Stimulated activated CD8-positive, alpha-beta memory T cell treated with anti-CD3 and anti-CD28 coated beads, Interleukin-15, amount 100 ng/mL, for 48 hours (primary cell): ENCODE measurements at regions not wholly inside any gene's neighbourhood (a gene's known extent, or its start where the extent isn't known, plus 50 kb on each side); places are given as distances from the start of the nearest gene placed in this dataset.
"Not testable (repeated sequence)": the region's sequence is repeated elsewhere in the genome, so short reads cannot be mapped to it uniquely, and the experiment has no call there.

Experiments
- DNase-seq, 2 donors: peaks; one replicate each; pipeline ENCODE4 v3.0.0-alpha.2; 2020; ENCODE audit warnings: low read depth in 2 of 2

DNA sequence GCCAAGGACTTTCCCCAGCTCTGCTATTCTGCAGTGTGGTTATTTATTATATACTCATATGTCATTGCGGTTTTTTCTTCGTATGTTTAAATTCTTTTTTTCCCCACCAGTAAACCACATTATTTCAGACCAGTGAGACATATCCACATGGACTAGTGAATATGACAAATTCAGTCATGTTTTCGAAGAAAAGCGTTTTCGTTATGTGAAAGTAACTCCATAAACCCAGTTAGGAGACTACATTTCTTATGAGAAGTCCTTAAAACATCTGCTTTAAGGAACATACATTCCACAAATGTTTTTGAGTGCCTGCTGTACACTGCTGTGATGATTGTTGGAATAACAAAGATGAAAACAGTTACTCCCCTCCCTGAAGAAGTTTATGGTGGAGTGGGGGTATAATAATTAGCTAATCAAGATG, 591.8 kb upstream of the CLINT1 start:
- no peak for DNase-seq

DNA sequence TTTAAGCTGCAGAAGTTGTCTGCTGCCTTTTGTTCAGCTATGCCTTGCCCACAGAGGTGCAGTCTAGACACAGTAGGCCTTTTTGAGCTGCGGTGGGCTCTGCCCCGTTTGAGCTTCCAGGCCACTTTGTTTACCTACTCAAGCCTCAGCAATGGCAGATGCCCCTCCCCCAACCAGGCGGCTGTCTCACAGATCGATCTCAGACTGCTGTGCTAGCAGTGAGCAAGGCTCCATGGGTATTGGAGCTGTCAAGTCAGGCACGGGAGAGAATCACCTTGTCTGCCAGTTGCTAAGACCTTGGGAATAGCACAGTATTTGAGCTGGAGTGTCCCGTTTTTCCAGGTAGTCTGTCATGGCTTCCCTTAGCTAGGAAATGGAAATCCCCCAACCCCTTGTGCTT, 587.8 kb upstream of the CLINT1 start:
- DNase-seq = not testable (repeated sequence)

DNA sequence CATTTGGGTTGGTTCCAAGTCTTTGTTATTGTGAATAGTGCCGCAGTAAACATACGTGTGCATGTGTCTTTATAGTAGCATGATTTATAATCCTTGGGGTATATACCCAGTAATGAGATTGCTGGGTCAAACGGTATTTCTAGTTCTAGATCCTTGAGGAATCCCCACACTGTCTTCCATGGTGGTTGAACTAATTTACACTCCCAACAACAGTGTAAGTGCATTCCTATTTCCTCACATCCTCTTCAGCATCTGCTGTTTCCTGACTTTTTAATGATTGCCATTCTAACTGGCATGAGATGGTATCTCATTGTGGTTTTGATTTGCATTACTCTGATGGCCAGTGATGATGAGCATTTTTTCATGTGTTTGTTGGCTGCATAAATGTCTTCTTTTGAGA, 580.3 kb upstream of the CLINT1 start:
- not testable (repeated sequence) for DNase-seq

DNA sequence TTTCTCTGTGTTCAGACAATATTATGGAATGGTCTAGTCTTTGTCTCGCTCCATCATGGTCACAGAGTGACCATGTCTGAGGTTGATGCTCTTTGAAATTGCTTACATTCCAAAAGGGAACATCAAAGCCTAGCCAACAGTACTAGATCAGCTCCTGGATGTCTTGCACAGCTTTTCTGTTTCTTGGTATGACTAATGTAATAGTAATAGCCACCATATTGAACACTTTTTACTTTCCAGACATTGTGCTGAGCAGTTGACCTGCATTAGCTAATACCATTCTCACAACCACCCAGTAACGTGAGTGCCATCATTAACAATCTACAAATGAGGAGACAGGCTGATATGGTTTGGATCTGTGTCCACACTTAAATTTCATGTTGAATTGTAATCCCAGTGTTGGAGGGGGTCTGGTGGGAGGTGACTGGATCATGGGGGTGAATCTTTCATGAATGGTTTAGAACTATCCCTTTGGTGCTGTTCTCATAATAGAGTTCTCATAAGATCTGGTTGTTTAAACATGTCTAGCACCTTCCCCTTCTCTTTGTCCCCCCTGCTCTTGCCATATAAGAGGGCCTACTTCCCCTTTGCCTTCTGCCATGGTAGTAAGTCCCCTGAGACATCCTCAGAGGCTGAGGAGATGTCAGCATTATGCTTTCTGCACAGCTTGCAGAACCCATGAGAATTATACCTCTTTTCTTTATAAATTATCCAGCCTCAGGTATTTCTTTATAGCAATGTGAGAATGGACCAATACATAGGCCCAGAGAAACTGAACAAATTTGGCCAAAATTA, 577.5 kb upstream of the CLINT1 start:
- no peak for DNase-seq

DNA sequence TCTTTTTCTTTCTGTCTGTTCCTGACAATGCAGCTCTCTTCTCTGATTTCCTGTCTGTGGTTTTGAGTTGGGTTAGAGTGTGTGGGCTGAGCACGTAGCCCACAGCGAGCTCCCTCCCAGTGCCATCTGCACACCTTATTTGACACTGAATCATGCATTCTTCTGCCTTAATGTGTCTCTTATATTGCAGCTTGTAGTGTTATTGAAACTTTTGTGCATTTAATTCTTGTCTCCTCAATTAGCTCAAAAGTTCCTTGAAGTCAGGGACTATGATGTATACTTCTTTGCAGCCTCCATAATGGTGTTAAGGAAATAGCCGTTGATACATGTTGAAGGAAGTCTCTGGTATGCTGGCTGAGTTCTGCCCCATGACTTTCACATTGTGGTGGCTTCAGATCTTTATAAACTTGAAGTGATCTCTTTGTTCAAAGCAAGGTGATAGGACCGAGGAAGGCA, 576.2 kb upstream of the CLINT1 start:
- peak; percentile 11 to 25 for DNase-seq

DNA sequence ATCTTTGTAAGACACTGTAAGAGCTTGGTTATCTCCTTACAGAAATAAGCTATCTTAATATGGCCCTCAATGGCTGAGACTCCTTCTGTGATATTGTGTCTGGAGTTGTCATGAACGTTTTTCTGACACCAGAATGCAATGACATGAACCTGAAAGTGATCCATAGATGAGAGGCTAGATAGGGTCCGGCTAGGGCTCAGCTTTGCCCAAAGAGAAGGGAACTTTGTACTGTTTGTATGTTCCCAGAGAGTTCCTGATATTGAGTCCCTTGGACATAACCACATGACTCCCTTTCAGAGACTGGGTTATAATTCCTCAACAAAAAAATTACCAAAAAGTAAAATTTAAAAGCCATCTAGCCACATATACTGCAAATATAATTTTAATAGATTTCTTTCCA, 575.8 kb upstream of the CLINT1 start:
- no peak for DNase-seq

DNA sequence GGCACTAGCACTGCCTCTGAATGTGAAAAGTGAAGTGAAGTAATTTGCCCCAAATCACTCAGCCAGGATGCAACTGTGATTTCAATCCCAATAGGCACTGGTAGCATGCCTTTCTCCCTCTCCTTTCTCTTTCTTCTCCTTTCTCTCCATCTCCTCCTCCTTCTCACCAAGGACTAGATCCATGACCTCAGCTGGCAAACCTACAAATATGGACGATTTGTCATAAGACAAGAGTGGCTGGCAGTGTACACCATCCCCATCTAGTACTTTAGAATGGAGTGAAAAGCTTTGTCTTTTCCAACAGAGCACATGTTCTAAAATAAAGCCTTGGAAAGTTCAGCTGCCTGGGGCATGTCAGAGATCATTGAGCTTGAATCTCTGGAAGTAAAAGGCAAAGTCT, 574.7 kb upstream of the CLINT1 start:
- DNase-seq = no peak

DNA sequence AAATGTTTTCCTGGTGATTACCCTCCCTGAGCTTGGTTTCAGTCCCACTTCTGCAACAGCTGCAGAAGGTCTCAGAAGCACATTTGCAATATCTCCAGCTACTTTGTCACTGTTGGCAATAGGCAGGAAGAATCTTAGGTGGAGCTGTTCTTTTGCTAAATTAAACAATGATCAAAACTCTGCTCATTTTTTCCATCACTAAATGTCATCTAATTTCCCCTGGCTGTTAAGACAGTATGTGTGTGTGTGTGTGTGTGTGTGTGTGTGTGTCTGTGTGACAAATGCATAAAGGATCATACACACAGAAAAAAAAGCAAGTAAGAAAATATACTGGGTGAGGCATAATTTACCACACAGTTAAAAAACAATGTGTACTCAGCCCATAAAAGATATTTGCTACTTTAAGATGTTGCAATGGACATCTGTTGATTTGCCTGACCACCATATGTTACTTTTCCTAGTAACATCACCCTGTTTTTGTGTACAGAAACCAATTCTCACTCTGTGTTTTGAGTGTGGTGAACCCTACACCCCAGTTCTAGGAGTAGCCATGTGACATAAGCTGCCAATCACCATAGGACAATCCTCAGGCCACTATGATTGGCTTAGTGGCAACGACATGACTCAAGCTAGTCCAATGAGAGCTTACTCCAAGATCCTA, 572.6 kb upstream of the CLINT1 start:
- DNase-seq = no peak

DNA sequence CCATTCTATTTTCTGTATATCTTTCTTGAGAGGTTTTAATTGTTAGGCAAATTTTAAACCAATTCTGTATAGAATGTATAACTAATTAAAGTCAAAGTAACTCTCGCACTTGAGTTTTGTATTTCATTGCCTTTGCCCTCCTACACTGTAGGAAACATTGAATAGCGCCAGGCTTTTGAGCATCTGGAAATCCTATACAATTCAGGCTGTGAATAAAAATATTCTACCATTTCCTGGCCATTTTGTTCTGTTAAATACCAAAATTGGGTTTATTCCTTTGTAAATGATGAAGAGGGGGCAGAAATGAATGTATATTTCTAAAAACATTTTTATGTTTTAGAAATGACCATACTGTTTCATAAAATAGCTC, 571.8 kb upstream of the CLINT1 start:
- no peak for DNase-seq

DNA sequence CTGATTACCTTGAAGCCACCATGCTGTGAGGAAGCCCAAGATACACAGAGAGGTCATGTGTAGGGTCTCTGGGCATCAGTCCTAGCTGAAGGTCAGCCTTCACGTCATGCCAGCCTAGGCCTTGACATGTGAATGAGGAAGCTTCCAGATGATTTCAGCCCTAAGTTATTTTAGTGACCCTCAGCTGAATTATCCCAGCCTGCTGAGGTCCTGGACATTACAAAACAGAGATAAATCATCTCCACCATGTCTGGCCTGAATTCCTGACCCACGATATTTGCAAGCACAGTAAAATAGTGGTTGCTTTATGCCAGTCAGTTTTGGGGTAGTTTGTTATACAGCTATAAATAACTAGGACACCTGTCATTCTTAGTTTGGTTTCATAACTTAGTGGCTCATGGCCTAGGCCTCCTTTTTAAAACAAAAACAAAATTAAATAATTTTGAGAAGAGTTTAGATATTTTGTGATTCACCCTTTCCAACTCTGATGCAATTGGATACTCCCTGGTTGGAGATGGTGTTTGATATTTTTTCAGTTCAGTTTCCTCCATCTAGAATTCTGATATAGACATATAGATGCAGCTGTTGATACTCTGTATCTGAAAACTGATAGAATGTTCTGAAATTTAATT, 571.3 kb upstream of the CLINT1 start:
- DNase-seq = no peak

DNA sequence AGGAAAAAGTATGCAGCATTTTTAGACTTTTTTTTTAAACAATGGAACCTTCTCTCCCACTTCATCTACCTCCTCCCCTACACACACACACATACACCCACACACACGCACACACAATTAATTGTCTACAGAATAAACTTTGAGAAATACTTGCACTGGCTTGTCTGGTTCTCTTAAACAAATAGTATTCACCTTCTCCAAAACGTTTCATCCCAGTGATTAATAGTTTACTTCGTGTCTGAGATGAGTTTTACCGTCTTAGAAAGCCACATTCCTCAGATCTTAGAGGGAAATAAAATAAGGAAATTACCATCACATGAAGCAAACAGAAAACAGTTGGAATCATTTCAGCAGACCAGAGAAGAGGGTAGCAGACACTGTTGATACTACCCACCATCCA, 570.6 kb upstream of the CLINT1 start:
- no peak for DNase-seq

DNA sequence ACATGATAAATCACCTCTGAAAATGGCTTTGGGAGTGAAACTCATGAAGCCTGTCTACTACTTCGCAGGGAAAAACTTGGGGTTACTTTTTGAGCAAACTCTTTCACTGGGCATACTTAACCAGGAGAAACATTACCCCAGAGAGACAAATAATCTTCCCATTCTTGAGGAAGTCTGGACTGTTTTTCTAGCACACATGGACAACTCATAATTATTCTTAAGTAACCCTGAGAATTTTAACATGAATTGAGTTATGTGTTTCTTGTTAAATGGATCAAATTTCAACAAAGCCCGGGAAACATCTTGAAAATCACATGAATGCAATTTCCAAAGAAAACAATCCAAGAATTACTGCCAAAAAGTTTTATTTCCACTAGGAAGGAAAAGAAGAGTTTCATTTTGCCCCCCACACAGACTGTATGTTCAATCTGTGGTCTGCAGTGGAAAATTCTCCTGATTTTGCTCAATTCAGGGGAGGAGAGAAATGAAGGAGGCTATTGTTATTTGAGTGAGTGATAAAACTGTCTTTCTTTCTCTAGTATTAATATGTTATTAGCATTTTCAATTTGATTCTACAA, 564.8 kb upstream of the CLINT1 start:
- DNase-seq = no peak

DNA sequence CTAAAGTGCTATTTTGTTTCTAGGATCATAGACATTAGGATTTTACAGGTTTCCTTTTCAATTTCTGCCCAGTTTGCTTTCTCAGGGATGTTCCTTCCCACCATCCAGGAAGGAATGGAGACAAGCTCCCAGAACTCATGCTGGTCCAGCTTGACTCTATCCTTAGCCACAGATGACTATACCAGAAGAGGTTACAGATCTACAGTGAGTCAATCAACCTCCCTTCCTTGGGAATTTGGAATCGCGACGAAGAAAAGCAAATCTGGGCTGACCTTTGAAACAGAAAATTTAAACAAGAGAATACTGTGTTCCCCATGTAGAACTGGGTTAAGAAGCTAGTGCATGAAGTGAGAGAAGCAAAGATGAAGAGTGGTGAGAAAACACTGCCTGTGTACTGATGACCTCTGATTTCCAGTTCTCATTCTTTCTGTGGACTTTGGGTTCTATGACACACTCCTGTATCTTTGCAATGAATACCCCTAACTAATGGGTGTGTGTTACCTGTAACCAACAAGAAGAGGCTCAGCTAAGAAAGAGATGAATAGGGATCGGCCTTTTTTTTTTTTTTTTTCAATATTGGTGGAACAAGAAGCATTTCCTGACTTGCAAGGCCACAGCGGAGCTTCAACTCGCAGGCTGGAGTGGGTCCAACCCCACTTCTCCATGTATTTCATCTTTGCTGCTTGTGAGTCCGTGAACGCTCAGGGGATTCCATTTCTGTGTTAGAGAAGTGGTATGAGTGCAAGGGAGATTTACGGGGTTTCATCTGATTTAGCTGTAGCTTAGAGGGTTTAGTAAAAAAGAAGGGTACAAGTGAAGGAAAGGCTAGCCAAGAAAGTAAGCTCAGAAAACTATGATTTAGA, 563.9 kb upstream of the CLINT1 start:
- no peak for DNase-seq

DNA sequence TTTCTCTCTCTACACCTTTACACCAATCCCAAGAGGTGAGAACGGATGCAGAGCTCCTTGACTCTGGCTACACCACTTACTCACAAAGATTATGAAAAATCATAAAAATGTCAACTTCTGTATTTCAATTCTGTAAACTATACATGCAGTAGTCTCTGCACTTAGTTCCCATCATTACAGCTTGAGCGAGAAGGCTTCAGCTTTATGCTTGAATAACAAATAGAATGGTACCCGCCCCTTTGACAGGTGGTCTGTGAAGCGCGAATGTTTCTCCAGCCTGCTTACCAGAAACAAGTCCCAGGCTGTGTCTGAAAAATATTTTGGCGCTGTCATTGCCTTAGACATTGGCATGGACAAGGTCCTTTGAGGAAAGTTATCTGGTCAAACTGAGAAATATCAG, 562.4 kb upstream of the CLINT1 start:
- no peak for DNase-seq

DNA sequence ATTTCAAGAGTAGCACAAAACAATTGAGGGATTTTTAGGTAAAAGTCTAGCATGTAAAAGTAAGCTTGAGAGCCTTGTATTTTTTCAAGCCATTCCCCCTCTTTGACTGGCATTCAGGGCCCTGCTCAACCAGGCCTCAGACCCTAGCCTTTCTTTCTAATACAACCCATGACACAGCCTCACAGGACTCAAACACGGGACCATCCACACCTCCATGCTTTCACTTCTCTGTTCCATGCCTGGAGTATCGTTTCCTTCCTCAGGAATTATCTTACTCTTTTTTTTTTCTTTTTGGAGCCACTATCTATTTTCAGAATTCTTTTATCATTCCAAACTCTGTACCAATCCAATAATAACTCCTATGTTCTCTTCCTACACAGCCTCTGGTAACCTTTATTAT, 560.2 kb upstream of the CLINT1 start:
- DNase-seq = no peak

DNA sequence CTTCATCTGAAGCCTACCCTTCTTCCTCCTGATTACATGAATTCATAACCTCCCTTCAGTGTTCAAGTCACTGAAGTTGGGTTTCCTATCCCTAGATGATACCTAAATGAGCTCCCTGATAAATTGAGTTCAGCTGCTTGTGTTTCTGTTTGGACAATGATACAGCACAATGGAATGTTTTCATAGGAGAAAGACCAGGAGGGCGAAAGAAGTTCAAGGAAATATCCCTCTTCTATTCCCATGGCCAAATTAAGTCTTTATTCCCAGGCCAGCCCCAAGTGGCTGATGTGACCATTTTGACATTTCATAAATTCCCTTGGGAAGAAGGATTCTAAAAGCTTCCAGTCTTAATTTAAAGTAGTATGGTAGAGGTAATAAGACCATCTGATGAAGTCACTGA, 555.8 kb upstream of the CLINT1 start:
- no peak for DNase-seq

DNA sequence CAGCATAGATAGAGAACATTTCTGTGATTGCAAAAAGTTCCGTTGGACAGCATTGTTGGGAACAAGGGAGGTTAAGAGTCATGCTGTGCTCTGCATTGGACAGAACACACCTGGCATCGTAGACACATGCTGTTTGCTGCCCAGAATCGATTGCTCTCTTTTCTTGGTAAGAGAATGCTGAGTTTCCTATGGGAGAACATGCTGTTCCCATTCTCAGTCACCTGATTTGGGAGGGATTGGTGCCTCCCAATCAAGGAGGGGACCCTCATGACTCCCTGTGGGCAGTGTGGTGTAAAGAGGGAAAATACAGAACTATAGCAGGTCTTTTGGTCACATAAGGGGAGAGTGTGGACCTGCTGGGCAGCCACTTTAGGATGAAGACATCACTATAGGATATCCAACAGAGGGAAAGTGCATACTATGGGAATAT, 555.4 kb upstream of the CLINT1 start:
- DNase-seq = no peak

DNA sequence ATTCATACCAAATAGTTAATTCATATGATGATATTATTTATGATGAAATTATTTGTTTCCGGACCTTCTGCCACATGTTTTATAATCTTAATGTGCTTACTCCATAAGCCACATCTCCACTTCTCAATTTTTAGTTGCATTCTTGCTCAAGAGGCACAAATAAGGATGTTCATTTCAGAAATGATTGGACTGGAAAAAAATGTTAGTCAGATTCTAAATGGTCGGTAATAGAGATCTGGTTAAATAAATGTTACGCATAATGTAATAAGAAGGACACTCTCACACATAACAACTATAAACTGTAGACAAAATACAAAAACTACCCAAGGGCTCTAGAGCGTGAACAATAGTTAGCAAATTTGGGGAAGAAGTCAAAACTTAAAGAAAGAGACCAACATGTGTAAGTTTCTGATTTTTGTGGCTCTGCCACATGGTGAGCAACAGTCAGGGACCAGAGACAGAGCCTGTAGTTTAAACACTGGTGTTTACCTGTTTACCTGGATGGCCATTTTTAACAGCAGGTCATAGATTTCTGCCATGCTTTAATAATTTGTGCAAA, 554.3 kb upstream of the CLINT1 start:
- DNase-seq = no peak

DNA sequence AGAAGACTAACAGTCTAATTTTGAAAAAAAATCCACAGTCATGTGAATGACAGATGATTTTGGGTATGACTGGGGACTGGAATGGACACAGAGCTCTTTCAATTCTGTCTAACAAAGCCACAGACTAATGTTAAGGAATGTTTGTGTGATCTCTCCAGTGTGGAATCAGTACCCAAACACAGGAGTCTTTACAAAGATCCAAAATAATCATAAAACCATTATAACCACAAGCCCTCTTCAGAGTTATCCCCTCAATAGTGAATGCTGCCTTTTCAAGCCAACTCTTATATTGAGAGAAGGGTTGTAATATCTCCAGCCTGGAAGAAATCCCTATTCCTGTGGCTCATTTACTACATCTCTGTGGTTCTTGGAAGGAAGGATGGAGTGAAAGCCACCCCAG, 552.0 kb upstream of the CLINT1 start:
- no peak for DNase-seq

DNA sequence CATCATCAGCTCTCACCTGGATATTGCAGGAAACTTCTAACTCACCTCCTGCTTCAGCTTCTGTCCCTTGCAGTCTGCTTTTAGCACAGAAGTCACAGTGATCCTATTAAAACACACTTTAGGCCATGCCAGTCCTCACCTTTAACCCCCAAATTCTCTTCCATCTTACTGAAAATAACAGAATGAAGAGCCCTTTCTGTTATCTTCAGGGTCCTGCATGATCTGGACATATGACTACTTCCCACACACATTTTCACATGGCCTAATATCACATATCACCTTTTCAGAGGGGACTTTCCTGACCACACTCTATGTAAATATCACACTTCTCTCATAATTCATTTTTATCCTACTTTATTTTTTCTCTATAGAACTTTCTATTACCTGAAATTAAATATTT, 550.6 kb upstream of the CLINT1 start:
- no peak for DNase-seq

DNA sequence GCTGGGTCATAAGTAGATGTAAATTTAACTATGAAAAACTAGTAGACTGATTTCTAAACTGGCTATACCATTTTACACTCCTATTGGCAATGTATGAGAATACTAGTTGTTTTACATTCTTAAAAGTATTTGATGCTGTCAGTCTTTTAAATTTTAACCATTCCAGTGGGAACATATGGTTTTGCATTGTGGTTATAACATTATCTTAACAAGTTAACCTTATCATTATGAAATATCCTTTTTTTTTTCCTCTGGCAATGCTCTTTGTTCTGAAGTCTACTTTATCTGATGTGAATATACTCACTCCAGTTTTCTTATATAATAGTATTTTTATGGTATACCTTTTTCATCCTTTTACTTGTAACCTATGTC, 548.9 kb upstream of the CLINT1 start:
- no peak for DNase-seq
